Natural killer cell (primary cell): ENCODE measurements at regions not wholly inside any gene's neighbourhood (a gene's known extent, or its start where the extent isn't known, plus 50 kb on each side); places are given as distances from the start of the nearest gene placed in this dataset.

Experiments used
- ATAC-seq, 3 donors: fragments of 150-1000 bp in 2 of 3; fragments of 200-7000 bp in 1 of 3; cut with Tn5 transposase; 1 replicate in 1 of 3; 2 replicates in 2 of 3; pipeline ENCODE4 v1.10.0; 2021; ENCODE audit warnings: mild to moderate bottlenecking in 2 of 3, moderate library complexity in 2 of 3
- DNase-seq, 2 donors: peaks; one replicate each; pipeline versions ENCODE4 v3.0.0 to v3.0.0-alpha.2; 2013 to 2021; ENCODE audit warnings: mixed read lengths in 1 of 2
- H3K27ac ChIP-seq: one replicate; pipeline ENCODE4 v1.5.1; 2013; ENCODE audit warnings: mild to moderate bottlenecking, low read length
- H3K27me3 ChIP-seq: one replicate; pipeline ENCODE4 v1.6.1; 2013; ENCODE audit warnings: low read length; ENCODE audit not compliant: control insufficient read depth, insufficient read depth
- H3K36me3 ChIP-seq: one replicate; pipeline ENCODE4 v1.6.1; 2013; ENCODE audit warnings: low read length; ENCODE audit not compliant: control insufficient read depth, insufficient read depth
- H3K4me1 ChIP-seq: one replicate; pipeline ENCODE4 v1.6.1; 2013; ENCODE audit warnings: low read length; ENCODE audit not compliant: control insufficient read depth, insufficient read depth
- H3K4me3 ChIP-seq: one replicate; pipeline ENCODE4 v1.5.1; 2013; ENCODE audit warnings: low read length
- H3K9me3 ChIP-seq: one replicate; pipeline ENCODE4 v1.6.1; 2013; ENCODE audit warnings: low read length; ENCODE audit not compliant: control insufficient read depth, insufficient read depth
- H3K27ac Mint-ChIP-seq, 2 donors: one replicate each; pipeline ENCODE4 v1.8.0; 2022; ENCODE audit warnings: mild to moderate bottlenecking in 2 of 2, mixed read lengths in 2 of 2, moderate library complexity in 1 of 2
- H3K27me3 Mint-ChIP-seq, 2 donors: one replicate each; pipeline ENCODE4 v1.8.0; 2022; ENCODE audit warnings: low read depth in 2 of 2, mixed read lengths in 2 of 2
- H3K36me3 Mint-ChIP-seq: one replicate; pipeline ENCODE4 v1.8.0; 2022; ENCODE audit warnings: mixed read lengths
- H3K4me1 Mint-ChIP-seq, 2 donors: one replicate each; pipeline ENCODE4 v1.8.0; 2022; ENCODE audit warnings: mixed read lengths in 2 of 2
- H3K4me3 Mint-ChIP-seq: one replicate; pipeline ENCODE4 v1.8.0; 2022; ENCODE audit warnings: mild to moderate bottlenecking, moderate library complexity, mixed read lengths
- H3K9me3 Mint-ChIP-seq, 2 donors: one replicate each; pipeline ENCODE4 v1.8.0; 2022; ENCODE audit warnings: mixed read lengths in 2 of 2
- CTCF ChIP-seq: fragments of 200-600 bp; IDR thresholded peaks from one replicate; pipeline ENCODE4 v1.8.0; 2022; ENCODE audit warnings: antibody characterized with exemption
- WGBS: methylation state at CpG from one replicate; pipeline ENCODE4 v1.1.7; 2013; ENCODE audit warnings: missing lambda C conversion rate; ENCODE audit not compliant: insufficient coverage; 5-methylcytosine and 5-hydroxymethylcytosine counted together
- intact Hi-C: fragments of 100-400 bp; cut with micrococcal nuclease; formaldehyde crosslinking; loops from one replicate; pipeline ENCODE4 v1.14.2; 2022

DNA sequence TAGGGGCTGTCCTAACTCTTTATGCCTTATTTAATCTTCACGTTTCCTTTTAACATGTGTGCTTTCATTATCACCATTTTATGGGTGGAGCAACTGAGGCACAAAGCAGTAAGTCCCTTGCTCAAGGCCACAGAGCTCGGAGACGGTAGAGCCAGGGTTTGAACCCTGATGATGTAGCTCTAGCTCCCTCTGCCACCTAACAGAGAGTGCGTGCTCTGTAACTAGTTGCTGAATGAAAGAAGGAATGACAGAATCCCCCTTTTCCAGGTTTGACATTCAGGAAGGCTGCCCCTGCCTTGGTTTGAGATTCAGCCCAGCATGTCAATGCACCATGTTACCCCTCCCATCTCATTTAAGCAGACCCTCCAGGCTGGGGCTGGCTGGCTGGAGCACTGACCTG is 193.3 kb upstream of the NAV2 start:
- intact Hi-C loops, result no loop called here
- no peaks in the 10 kb centered on the region for H3K36me3 Mint-ChIP-seq
- ATAC-seq (no peak), DNase-seq (no peak)
- Histone ChIP-seq H3K27ac (no peak overlapping the region), H3K9me3 (no peaks in the 10 kb centered on the region), H3K4me1 (no peaks in the 10 kb centered on the region), H3K4me3 (no peak overlapping the region), H3K36me3 (no peaks in the 10 kb centered on the region), H3K27me3 (no peaks in the 10 kb centered on the region)
- H3K27me3 Mint-ChIP-seq, result peaks cover 11 to 34% of the 10 kb centered on the region in 2 donors
- H3K4me3 Mint-ChIP-seq, result no peak overlapping the region
- WGBS, result 73% methylated on average over 4 of the region's 4 CpGs
- H3K27ac Mint-ChIP-seq, result no peak overlapping the region
- H3K9me3 Mint-ChIP-seq, result no peaks in the 10 kb centered on the region
- no peaks in the 10 kb centered on the region for H3K4me1 Mint-ChIP-seq
- TF ChIP-seq CTCF, result no peak

DNA sequence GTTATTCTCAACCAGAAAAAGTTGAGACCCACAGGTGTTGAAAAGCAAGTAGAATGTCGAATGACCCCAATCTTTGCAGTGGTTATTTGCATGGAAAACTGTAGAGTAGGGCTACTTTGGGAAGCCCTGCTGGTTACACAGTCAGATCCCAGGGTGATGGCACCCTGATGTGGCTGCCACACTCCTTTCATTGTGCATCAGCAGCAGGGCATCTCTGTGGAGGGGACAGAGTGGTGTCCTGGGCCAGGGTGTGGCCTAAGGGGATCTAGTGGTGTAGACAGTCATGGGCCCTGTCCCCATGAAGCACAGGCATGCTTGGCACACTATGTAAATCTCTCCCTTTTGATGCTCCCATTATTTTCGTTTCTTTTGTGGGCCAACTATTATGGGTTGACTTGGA is 199.4 kb upstream of the NAV2 start:
- Mint-ChIP-seq H3K27me3 (peaks cover 21 to 56% of the 10 kb centered on the region in 2 donors), H3K4me1 (no peaks in the 10 kb centered on the region), H3K27ac (no peak overlapping the region), H3K4me3 (no peak overlapping the region), H3K36me3 (no peaks in the 10 kb centered on the region), H3K9me3 (no peaks in the 10 kb centered on the region)
- DNase-seq (no peak), ATAC-seq (no peak)
- no peak for TF ChIP-seq CTCF
- WGBS, result 69% methylated on average over 2 of the region's 2 CpGs
- H3K27me3 ChIP-seq, result no peaks in the 10 kb centered on the region
- H3K27ac ChIP-seq, result no peak overlapping the region
- no peaks in the 10 kb centered on the region for H3K36me3 ChIP-seq
- intact Hi-C loops, result no loop called here
- H3K4me1 ChIP-seq, result no peaks in the 10 kb centered on the region
- no peaks in the 10 kb centered on the region for H3K9me3 ChIP-seq
- no peak overlapping the region for H3K4me3 ChIP-seq

DNA sequence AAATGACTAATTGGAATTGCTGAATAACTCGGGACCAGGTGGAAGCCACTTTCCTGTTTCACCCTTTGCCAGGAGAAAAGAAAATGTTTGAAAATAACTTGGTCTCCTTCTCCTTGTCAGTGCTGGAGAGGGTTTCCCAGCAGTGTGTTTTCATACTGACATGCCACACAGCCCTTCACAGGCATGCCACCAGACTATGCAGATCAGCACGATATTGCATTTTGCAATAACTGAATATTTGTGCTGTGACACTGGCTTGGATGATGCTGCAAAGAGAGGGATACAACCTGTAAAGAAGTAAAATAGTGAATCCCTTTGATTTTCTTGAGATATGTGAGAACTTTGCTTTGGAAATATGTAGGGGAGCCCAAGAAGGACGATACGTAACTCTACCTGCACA is 200.0 kb upstream of the NAV2 start:
- Mint-ChIP-seq H3K4me3 (no peak overlapping the region), H3K4me1 (no peaks in the 10 kb centered on the region), H3K27me3 (peaks cover 21 to 53% of the 10 kb centered on the region in 2 donors), H3K27ac (no peak overlapping the region), H3K36me3 (no peaks in the 10 kb centered on the region), H3K9me3 (no peaks in the 10 kb centered on the region)
- ATAC-seq (no peak), DNase-seq (no peak)
- no peak overlapping the region for H3K27ac ChIP-seq
- H3K9me3 ChIP-seq, result no peaks in the 10 kb centered on the region
- no peak for TF ChIP-seq CTCF
- no peaks in the 10 kb centered on the region for H3K4me1 ChIP-seq
- H3K36me3 ChIP-seq, result no peaks in the 10 kb centered on the region
- WGBS, result 75% methylated on average over 4 of the region's 4 CpGs
- intact Hi-C loops, result no loop called here
- no peak overlapping the region for H3K4me3 ChIP-seq
- no peaks in the 10 kb centered on the region for H3K27me3 ChIP-seq

- Histone ChIP-seq H3K27me3 (no peaks in the 10 kb centered on the region), H3K4me3 (no peak overlapping the region), H3K4me1 (no peaks in the 10 kb centered on the region), H3K9me3 (no peaks in the 10 kb centered on the region), H3K27ac (no peak overlapping the region), H3K36me3 (no peaks in the 10 kb centered on the region)
- H3K4me3 Mint-ChIP-seq, result no peak overlapping the region
- H3K27me3 Mint-ChIP-seq, result peaks cover 21 to 57% of the 10 kb centered on the region in 2 donors
- no peak overlapping the region for H3K27ac Mint-ChIP-seq
- no peaks in the 10 kb centered on the region for H3K4me1 Mint-ChIP-seq
- H3K36me3 Mint-ChIP-seq, result no peaks in the 10 kb centered on the region
- intact Hi-C loops, result no loop called here
- 66% methylated on average over 9 of the region's 9 CpGs for WGBS
- DNase-seq (no peak), ATAC-seq (no peak)
- no peak for TF ChIP-seq CTCF
- H3K9me3 Mint-ChIP-seq, result no peaks in the 10 kb centered on the region
Measured at GRCh38 chr11:19511413-19512183, 201.0 kb upstream of the NAV2 start.
